Glutamatergic neuron (in vitro differentiated cells): ENCODE measurements at regions not wholly inside any gene's neighbourhood (a gene's known extent, or its start where the extent isn't known, plus 50 kb on each side); places are given as distances from the start of the nearest gene placed in this dataset.

Source experiments
- DNase-seq: peaks from one replicate; pipeline ENCODE4 v3.0.0; 2022
- H3K27ac Mint-ChIP-seq: one replicate; pipeline ENCODE4 v1.8.0; 2020; ENCODE audit warnings: mild to moderate bottlenecking, mixed read lengths, inconsistent platforms; ENCODE audit not compliant: unreplicated experiment
- H3K27me3 Mint-ChIP-seq: one replicate; pipeline ENCODE4 v1.8.0; 2020; ENCODE audit warnings: mild to moderate bottlenecking, moderate library complexity, mixed read lengths, inconsistent platforms; ENCODE audit not compliant: unreplicated experiment
- H3K36me3 Mint-ChIP-seq: one replicate; pipeline ENCODE4 v1.8.0; 2020; ENCODE audit warnings: mild to moderate bottlenecking, mixed read lengths, inconsistent platforms; ENCODE audit not compliant: unreplicated experiment
- H3K4me1 Mint-ChIP-seq: one replicate; pipeline ENCODE4 v1.8.0; 2020; ENCODE audit warnings: mild to moderate bottlenecking, low read depth, mixed read lengths, inconsistent platforms; ENCODE audit not compliant: unreplicated experiment
- H3K4me3 Mint-ChIP-seq: one replicate; pipeline ENCODE4 v1.8.0; 2020; ENCODE audit warnings: mild to moderate bottlenecking, mixed read lengths, inconsistent platforms; ENCODE audit not compliant: unreplicated experiment
- H3K9me3 Mint-ChIP-seq: one replicate; pipeline ENCODE4 v1.8.0; 2020; ENCODE audit warnings: mild to moderate bottlenecking, moderate library complexity, mixed read lengths, inconsistent platforms; ENCODE audit not compliant: unreplicated experiment
- TF ChIP-seq, protein P1 (sequence below): fragments of 200-600 bp; sonication (generic); IDR thresholded peaks from one replicate; pipeline ENCODE4 v1.5.0; 2021; ENCODE audit not compliant: partially characterized antibody, unreplicated experiment

DNA sequence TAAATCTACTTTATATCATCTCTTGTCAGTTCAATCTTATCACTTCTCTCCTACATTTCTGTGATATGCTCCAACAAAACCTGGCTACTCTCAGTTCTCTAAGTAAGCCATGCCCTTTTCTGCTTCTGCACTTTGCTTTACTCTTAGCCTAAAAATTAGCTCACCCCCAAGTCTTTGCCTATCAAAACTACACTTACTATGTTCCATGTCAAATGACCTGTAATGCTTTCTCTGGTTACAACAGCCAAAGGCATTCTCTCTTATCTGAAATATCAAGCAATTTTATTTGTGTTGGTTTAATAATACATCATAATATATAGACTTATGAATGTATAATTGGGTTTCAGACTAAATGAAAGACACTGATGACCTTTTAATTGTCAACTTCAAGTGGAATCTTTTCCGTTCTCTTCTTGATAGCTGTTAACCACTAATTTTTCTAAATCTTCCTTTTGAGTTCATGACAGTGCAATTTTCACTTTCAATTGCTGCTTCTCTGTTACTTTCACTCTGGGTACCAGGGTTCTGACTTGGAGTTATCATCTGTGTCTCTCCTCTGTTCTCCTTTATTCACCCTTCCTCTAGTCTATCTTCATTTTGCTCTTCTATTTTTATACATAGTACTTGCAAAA lies 619.0 kb upstream of the GOLIM4 start:
- TF ChIP-seq, protein P1, sequence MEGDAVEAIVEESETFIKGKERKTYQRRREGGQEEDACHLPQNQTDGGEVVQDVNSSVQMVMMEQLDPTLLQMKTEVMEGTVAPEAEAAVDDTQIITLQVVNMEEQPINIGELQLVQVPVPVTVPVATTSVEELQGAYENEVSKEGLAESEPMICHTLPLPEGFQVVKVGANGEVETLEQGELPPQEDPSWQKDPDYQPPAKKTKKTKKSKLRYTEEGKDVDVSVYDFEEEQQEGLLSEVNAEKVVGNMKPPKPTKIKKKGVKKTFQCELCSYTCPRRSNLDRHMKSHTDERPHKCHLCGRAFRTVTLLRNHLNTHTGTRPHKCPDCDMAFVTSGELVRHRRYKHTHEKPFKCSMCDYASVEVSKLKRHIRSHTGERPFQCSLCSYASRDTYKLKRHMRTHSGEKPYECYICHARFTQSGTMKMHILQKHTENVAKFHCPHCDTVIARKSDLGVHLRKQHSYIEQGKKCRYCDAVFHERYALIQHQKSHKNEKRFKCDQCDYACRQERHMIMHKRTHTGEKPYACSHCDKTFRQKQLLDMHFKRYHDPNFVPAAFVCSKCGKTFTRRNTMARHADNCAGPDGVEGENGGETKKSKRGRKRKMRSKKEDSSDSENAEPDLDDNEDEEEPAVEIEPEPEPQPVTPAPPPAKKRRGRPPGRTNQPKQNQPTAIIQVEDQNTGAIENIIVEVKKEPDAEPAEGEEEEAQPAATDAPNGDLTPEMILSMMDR = no peak
- Mint-ChIP-seq H3K4me3 (no peak overlapping the region), H3K4me1 (no peaks in the 10 kb centered on the region), H3K27me3 (no peaks in the 10 kb centered on the region), H3K27ac (no peak overlapping the region), H3K9me3 (no peaks in the 10 kb centered on the region), H3K36me3 (no peaks in the 10 kb centered on the region)
- DNase-seq = no peak

DNA sequence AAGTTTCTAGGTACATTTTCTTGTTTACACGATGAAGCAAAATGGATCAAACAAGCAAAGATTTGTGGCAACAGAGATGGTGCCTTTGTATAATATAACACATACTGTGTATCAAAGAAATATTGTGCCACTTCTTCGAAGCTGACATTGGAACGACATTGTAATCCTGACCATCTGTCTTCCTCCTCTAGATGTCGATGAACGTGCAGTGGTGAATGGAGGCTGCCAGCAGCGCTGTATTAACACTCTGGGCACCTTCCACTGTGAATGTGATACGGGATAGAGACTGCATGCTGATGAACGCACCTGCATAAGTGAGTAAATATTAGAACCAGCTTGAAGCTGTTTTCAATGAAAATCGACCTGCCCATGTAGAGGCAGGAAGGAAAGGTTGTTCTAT lies 613.3 kb upstream of the GOLIM4 start:
- TF ChIP-seq, protein P1 = no peak
- no peaks in the 10 kb centered on the region for H3K36me3 Mint-ChIP-seq
- no peak overlapping the region for H3K4me3 Mint-ChIP-seq
- H3K4me1 Mint-ChIP-seq = no peaks in the 10 kb centered on the region
- H3K27ac Mint-ChIP-seq = no peak overlapping the region
- H3K27me3 Mint-ChIP-seq = no peaks in the 10 kb centered on the region
- no peaks in the 10 kb centered on the region for H3K9me3 Mint-ChIP-seq
- DNase-seq = no peak

DNA sequence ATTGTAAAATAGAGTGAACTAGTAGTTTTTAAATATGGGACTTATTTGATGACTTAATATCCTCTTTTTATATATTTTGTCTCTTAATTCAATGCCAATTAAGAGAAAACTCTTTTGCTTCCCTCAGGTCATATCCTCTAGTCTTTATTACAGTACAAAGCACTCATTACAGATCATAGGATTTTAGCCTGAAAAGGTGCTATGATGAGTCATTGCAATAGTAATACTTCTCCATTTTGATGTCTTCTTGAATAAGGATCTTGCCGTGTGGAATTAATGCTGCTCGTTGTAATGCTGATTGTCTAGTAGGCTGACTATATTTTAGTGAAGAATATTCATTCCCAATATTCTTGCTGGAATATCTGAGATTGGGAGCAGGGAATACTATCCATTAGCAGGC lies 612.2 kb upstream of the GOLIM4 start:
- Mint-ChIP-seq H3K36me3 (no peaks in the 10 kb centered on the region), H3K4me3 (no peak overlapping the region), H3K27ac (no peak overlapping the region), H3K27me3 (no peaks in the 10 kb centered on the region), H3K4me1 (no peaks in the 10 kb centered on the region), H3K9me3 (no peaks in the 10 kb centered on the region)
- no peak for DNase-seq
- TF ChIP-seq, protein P1 = no peak

DNA sequence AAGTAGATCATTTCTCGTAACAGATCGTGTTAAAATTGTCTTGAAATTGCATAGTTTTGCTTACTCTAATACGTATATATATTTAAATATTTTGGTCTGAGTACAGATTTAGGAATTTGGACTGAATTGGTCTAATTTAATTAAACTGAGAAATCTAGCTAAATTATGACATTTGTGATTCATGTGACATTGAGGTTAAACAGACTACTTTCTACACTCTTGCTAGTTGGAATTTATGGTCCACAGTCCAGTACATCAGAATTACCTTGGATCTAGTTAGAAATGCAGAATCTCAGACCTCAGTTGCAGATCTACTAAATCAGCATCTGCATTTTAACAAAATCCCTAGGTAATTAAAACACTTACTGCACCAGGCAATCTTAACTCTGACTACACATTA lies 609.7 kb upstream of the GOLIM4 start:
- TF ChIP-seq, protein P1 = no peak

DNA sequence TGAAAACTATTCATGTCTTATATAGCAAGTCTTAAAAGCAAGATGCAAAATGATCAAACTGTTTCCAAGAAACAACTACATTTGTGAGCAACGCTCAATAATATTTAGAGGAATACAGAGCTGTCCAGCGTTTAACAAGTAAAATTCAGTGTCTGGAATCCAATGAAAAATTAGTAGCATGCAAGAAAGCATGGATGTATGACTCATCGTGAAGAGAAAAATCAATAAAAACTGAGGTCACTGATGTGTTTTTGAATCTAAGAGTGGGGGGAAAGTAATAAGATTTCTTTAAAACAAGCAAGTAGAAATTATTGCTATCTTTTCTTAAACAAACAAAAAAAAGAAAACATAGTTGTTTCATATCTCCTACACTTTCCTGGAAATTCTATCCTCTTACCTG lies 600.3 kb upstream of the GOLIM4 start:
- peak overlapping the region; percentile 67 for H3K27ac Mint-ChIP-seq

More for the DNA sequence above, 609.7 kb upstream of the GOLIM4 start:
- no peak overlapping the region for H3K4me3 Mint-ChIP-seq
- peaks cover 8% of the 10 kb centered on the region for H3K36me3 Mint-ChIP-seq
- no peak for DNase-seq
- no peak overlapping the region for H3K27ac Mint-ChIP-seq
- peaks cover 3% of the 10 kb centered on the region for H3K9me3 Mint-ChIP-seq
- peaks cover 2% of the 10 kb centered on the region for H3K27me3 Mint-ChIP-seq
- no peaks in the 10 kb centered on the region for H3K4me1 Mint-ChIP-seq

More for the DNA sequence above, 600.3 kb upstream of the GOLIM4 start:
- TF ChIP-seq, protein P1 = no peak
- H3K36me3 Mint-ChIP-seq = peaks cover 15% of the 10 kb centered on the region
- peaks cover 6% of the 10 kb centered on the region for H3K4me1 Mint-ChIP-seq
- H3K27me3 Mint-ChIP-seq = peaks cover 3% of the 10 kb centered on the region
- no peak overlapping the region for H3K4me3 Mint-ChIP-seq
- H3K9me3 Mint-ChIP-seq = peaks cover under 1% of the 10 kb centered on the region
- no peak for DNase-seq
